ENCODE measurements at regions not wholly inside any gene's neighbourhood (a gene's known extent, or its start where the extent isn't known, plus 50 kb on each side); places are given as distances from the start of the nearest gene placed in this dataset.

GRCh38 chr20:60664106-60664505, 588.0 kb upstream of the CDH4 start:
- TF ChIP-seq CTCF (IDR thresholded peaks at IDR 0.05; ENCODE audit: control insufficient read depth, extremely low read depth, insufficient read depth): no peak
- no peak overlapping the region for H3K4me3 ChIP-seq (ENCODE audit: low read depth, low read length)
- no peak for DNase-seq (ENCODE audit: low read depth)

GRCh38 chr20:60667641-60668040, 584.4 kb upstream of the CDH4 start:
- H3K4me3 ChIP-seq (ENCODE audit: low read depth, low read length): no peak overlapping the region
- no peak for DNase-seq (ENCODE audit: low read depth)
- no peak for TF ChIP-seq CTCF (IDR thresholded peaks at IDR 0.05; ENCODE audit: control insufficient read depth, extremely low read depth, insufficient read depth)

GRCh38 chr20:60669211-60669610, 582.9 kb upstream of the CDH4 start:
- no peak for TF ChIP-seq CTCF (IDR thresholded peaks at IDR 0.05; ENCODE audit: control insufficient read depth, extremely low read depth, insufficient read depth)
- no peak overlapping the region for H3K4me3 ChIP-seq (ENCODE audit: low read depth, low read length)
- no peak for DNase-seq (ENCODE audit: low read depth)

- no peak for DNase-seq (ENCODE audit: low read depth)
- TF ChIP-seq CTCF (IDR thresholded peaks at IDR 0.05; ENCODE audit: control insufficient read depth, extremely low read depth, insufficient read depth): no peak
- no peak overlapping the region for H3K4me3 ChIP-seq (ENCODE audit: low read depth, low read length)
These were observed 576.0 kb upstream of the CDH4 start for GRCh38 chr20:60676011-60676410.

- DNase-seq (ENCODE audit: low read depth): no peak
- TF ChIP-seq CTCF (IDR thresholded peaks at IDR 0.05; ENCODE audit: control insufficient read depth, extremely low read depth, insufficient read depth): no peak
- no peak overlapping the region for H3K4me3 ChIP-seq (ENCODE audit: low read depth, low read length)
These were observed 574.2 kb upstream of the CDH4 start for GRCh38 chr20:60677819-60678218.

GRCh38 chr20:60680554-60680953, 571.5 kb upstream of the CDH4 start:
- TF ChIP-seq CTCF (IDR thresholded peaks at IDR 0.05; ENCODE audit: control insufficient read depth, extremely low read depth, insufficient read depth): no peak
- no peak for DNase-seq (ENCODE audit: low read depth)
- no peak overlapping the region for H3K4me3 ChIP-seq (ENCODE audit: low read depth, low read length)

GRCh38 chr20:60687213-60687612, 564.8 kb upstream of the CDH4 start:
- TF ChIP-seq CTCF (IDR thresholded peaks at IDR 0.05; ENCODE audit: control insufficient read depth, extremely low read depth, insufficient read depth): no peak
- no peak for DNase-seq (ENCODE audit: low read depth)
- no peak overlapping the region for H3K4me3 ChIP-seq (ENCODE audit: low read depth, low read length)
